ENCODE measurements at regions not wholly inside any gene's neighbourhood (a gene's known extent, or its start where the extent isn't known, plus 50 kb on each side); places are given as distances from the start of the nearest gene placed in this dataset.
"Not testable (repeated sequence)": the region's sequence is repeated elsewhere in the genome, so short reads cannot be mapped to it uniquely, and the experiment has no call there.

DNA sequence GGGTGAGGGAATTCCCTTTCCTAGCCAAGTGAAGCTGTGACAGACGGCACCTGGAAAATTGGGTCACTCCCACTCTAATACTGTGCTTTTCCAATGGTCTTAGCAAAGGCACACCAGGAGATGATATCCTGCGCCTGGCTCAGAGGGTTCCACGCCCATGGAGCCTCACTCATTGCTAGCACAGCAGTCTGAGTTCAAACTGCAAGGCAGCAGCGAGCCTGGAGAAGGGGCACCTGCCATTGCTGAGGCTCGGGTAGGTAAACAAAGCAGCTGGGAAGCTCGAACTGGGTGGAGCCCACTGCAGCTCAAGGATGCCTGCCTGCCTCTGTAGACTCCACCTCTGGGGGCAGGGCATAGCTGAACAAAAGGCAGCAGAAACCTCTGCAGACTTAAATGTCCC lies 68.9 kb upstream of the LCORL start:
- H3K4me1 Mint-ChIP-seq; H3K27ac Mint-ChIP-seq; H3K27me3 Mint-ChIP-seq (ENCODE audit: low read depth in 3 of 3); H3K4me3 Mint-ChIP-seq; DNase-seq; H3K36me3 Mint-ChIP-seq; H3K9me3 Mint-ChIP-seq: not testable (repeated sequence)

DNA sequence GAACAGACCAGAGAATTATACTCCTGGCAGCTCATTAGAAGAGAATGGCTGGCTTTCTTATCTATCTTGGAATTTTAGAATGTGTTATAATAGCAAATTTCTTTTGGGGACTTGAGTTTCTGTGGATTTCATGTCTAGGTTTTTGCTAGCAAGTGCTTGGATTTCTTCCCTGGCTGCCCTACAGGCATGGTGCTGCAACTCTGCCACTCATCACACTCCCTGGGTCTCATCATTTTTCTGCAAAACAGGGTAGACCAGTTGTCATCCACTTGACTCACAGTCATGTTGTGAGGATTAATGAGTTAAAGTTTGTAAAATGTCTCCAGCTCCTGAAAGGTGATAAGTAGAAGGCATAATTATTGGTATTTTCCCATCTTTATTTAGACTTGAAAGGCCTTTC lies 60.7 kb upstream of the LCORL start:
- H3K36me3 Mint-ChIP-seq, result no peaks in the 10 kb centered on the region
- H3K27me3 Mint-ChIP-seq (ENCODE audit: low read depth in 3 of 3), result peaks cover 2 to 8% (median 6%) of the 10 kb centered on the region in 3 donors
- no peak for DNase-seq
- peaks cover 0 to 7% (median 0%) of the 10 kb centered on the region in 6 donors for H3K9me3 Mint-ChIP-seq
- H3K27ac Mint-ChIP-seq, result no peak overlapping the region
- H3K4me3 Mint-ChIP-seq, result no peak overlapping the region
- H3K4me1 Mint-ChIP-seq, result no peaks in the 10 kb centered on the region

DNA sequence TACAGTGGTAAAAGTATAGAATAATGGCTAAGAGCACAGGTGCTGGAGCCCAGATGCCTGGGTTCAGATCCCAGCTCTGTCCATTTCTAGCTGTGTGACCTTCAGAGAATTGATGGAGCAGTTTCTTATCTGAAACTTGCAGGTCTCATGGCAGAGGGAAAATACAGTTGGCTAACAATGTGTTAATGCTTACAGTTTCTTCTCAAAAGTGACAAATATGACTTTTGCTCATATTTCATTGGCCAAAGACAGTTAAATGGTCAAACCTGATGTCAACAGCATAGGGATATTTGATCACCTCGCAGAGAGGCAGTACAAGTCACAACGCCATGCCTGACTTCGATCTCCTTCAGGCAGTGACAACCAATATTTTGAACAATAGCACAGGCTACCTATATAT lies 60.2 kb upstream of the LCORL start:
- Mint-ChIP-seq H3K4me1 (no peaks in the 10 kb centered on the region), H3K27ac (no peak overlapping the region), H3K4me3 (no peak overlapping the region), H3K9me3 (peaks cover 0 to 7% (median 0%) of the 10 kb centered on the region in 6 donors), H3K27me3 (ENCODE audit: low read depth in 3 of 3) (peaks cover 2 to 8% (median 6%) of the 10 kb centered on the region in 3 donors), H3K36me3 (no peaks in the 10 kb centered on the region)
- DNase-seq, result no peak

DNA sequence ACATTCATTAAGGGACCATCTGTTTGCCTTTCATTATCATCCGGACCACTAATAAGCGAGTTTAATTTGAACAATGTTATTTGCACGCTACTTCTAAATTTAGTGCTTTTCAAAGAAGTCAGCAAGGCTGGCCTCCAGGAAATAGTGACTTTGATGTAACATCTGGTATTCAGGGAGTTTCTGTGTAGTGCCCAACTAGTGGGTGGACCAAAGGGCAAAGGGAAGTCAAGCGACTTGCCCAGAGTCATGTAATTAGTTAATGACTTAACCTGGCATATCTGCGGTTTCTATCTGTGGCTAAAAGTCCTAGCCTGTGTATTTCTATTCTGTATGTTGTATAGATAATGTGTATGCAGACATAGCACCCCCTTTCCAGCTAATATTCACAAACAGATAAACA lies 56.3 kb upstream of the LCORL start:
- H3K27me3 Mint-ChIP-seq (ENCODE audit: low read depth in 3 of 3), result peaks cover 2 to 8% (median 6%) of the 10 kb centered on the region in 3 donors
- no peak overlapping the region for H3K4me3 Mint-ChIP-seq
- H3K27ac Mint-ChIP-seq, result no peak overlapping the region
- no peak for DNase-seq
- H3K4me1 Mint-ChIP-seq, result peaks cover 1 to 8% of the 10 kb centered on the region in 2 donors
- H3K9me3 Mint-ChIP-seq, result peaks cover 0 to 12% (median under 1%) of the 10 kb centered on the region in 6 donors
- H3K36me3 Mint-ChIP-seq, result no peaks in the 10 kb centered on the region

DNA sequence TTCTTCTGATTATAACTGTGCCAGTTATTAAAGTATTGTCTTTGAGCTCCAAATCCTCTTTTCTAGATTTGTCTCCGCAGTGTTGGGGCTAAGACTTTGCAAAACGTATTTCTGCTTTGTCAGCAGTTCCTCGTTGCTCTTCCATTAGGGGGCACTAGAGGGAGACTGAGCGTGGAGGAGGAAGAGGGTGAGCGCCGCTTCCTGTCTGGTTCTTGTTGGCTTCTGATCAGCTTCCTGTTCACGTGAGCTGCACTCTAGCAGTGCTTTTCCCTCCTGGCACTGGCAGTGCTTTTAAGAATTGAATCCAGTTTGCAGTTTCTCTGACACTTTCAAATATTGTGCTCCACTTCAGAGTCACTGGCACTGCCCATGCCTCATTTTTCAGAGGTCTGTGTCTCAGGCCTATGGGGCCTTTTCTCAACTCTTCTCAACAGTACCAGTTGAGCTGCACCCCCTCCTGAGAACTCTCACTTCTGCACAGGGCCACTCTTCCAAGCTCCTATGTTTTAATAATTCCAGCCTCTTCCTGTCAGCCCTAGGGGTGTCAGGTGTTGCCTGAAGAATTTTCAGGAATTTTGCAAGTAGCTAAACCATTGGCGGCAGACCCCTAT lies 54.4 kb upstream of the LCORL start:
- peaks cover 5 to 12% (median 12%) of the 10 kb centered on the region in 3 donors for H3K27me3 Mint-ChIP-seq (ENCODE audit: low read depth in 3 of 3)
- DNase-seq, result peak in 2 of 3 donors; percentile 11
- H3K9me3 Mint-ChIP-seq, result peaks cover 0 to 16% (median 3%) of the 10 kb centered on the region in 6 donors
- peaks cover 1 to 8% of the 10 kb centered on the region in 2 donors for H3K4me1 Mint-ChIP-seq
- H3K4me3 Mint-ChIP-seq, result no peak overlapping the region
- no peak overlapping the region for H3K27ac Mint-ChIP-seq
- no peaks in the 10 kb centered on the region for H3K36me3 Mint-ChIP-seq

DNA sequence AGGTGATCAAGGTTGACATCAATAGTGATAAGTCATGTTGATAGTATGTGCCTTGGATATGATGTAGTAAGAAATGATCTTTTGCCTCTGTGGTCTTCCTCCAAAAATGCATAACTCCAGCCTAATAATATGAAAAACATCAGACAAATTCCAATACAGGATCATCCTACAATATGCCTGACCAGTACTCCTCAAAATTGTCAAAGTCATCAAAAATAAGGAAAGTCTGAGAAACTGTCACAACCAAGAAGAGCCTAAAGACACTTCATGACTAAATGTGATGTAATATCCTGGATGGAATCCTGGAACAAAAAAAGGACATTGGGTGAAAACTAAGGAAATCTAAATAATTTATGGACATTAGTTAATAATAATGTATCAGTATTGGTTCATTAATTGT lies 50.3 kb upstream of the LCORL start:
- Mint-ChIP-seq H3K36me3 (no peaks in the 10 kb centered on the region), H3K27ac (no peak overlapping the region), H3K27me3 (ENCODE audit: low read depth in 3 of 3) (peaks cover 7 to 14% (median 9%) of the 10 kb centered on the region in 3 donors), H3K9me3 (peaks cover 0 to 19% (median 2%) of the 10 kb centered on the region in 6 donors), H3K4me3 (no peak overlapping the region), H3K4me1 (peaks cover 1 to 8% of the 10 kb centered on the region in 2 donors)
- DNase-seq, result no peak

All from immature natural killer cell (primary cell).